ENCODE measurements at regions not wholly inside any gene's neighbourhood (a gene's known extent, or its start where the extent isn't known, plus 50 kb on each side); places are given as distances from the start of the nearest gene placed in this dataset.

DNA sequence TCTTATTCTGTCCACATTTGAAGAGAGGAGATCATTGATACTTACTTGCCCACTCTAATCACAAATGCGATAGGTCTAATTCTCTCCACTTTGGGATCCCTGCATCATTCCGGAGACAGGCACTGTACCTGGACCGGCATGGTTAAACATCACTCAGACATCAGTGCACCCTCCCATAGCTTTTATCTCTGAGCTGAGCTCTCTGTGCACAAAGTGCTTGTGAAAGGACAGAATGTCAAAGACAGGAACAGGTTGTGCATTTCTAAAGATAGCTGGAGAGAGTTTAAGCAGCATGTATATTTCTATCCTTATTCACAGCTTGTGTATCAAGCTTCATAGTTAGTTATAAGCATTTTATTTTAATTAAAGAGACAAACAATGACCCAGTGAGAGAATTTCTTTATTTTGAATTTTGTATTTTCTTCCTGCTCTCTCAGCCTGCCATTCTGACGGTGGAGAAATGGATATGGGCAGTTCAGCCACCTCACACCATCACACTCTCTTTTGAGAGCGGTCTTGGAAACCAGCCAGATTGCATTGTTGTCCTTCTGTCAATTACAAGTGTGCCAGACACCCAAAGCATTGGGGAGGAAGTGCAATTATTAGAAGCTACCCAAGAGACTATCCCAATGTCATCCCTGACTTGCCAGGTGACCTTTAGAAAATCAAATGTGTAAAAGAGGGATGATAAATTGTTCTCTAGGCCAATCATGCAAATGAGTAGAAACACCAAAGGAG is 65.2 kb upstream of the CHL1 start:
- H3K4me3 ChIP-seq (ENCODE audit: low read depth, low read length): no peak overlapping the region

DNA sequence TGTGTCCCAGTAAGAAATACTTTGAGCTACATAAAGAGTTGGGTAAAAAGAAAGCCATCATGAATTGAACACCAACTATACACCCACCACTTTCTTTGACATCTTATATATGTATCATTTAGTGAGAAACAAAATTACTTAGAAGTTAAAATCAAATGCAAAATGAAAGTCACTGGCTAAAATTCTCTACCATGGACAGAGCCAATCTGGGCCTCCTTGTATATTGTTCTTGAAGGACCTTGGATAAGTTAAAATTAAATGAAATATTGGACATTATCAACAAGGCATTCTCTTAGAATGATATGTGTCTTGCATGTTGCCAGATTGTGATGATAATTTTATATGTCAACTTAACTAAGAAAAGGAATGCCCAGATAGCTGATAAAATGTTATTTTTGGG is 64.2 kb upstream of the CHL1 start:
- H3K4me3 ChIP-seq (ENCODE audit: low read depth, low read length): no peak overlapping the region

DNA sequence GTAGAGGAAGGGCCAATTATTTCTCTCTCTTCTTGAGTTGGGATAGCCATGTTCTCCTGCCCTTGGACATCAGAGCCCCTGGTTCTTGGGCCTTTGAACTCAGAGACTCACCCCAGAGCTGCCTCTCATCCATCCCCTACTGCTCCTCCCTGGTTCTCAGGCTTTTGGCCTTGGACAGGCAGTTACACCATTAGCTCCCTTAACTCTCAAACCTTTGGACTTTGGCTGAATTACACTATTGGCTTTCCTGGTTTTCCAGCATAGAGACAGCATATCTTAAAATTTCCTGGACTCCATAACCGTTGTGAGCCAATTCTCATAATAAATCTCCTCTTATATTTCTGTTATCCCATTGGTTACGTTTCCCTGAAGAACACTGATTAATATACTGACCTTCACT is 63.7 kb upstream of the CHL1 start:
- H3K4me3 ChIP-seq (ENCODE audit: low read depth, low read length): no peak overlapping the region

- H3K4me3 ChIP-seq (ENCODE audit: low read depth, low read length): no peak overlapping the region
Observed at GRCh38 chr3:140748-141330, 55.7 kb upstream of the CHL1 start.

All from iPS-11a (cell line).